ENCODE measurements at regions not wholly inside any gene's neighbourhood (a gene's known extent, or its start where the extent isn't known, plus 50 kb on each side); places are given as distances from the start of the nearest gene placed in this dataset.

GRCh38 chr3:194827486-194827885, 141.8 kb downstream of the FAM43A start:
- H4K5ac ChIP-seq (ENCODE audit: insufficient read length, low read depth, low read length), result no peak overlapping the region
- H2BK20ac ChIP-seq (ENCODE audit: low read depth, low read length, poor library complexity, severe bottlenecking), result no peak overlapping the region
- H4K20me1 ChIP-seq (ENCODE audit: control insufficient read depth, insufficient read depth, insufficient read length), result no peaks in the 10 kb centered on the region
- no peaks in the 10 kb centered on the region for H3K79me1 ChIP-seq (ENCODE audit: insufficient read depth, low read depth, low read length, poor library complexity, severe bottlenecking)
- no peaks in the 10 kb centered on the region for H3K27me3 ChIP-seq (ENCODE audit: insufficient read depth, low read length)
- no peak overlapping the region for H2BK12ac ChIP-seq (ENCODE audit: insufficient read length, low read depth, low read length)
- Mint-ChIP-seq H3K9me3 (no peaks in the 10 kb centered on the region; a peak in 1 of 5 replicates), H3K4me1 (no peaks in the 10 kb centered on the region; a peak in 1 of 4 replicates), H3K36me3 (ENCODE audit: insufficient read depth in 1 of 3, low read depth in 3 of 3) (no peaks in the 10 kb centered on the region; a peak in 1 of 7 replicates), H3K27ac (no peak overlapping the region), H3K27me3 (ENCODE audit: low read depth) (no peaks in the 10 kb centered on the region; the same call in none of the 2 replicates), H3K4me3 (no peak overlapping the region)
- TF ChIP-seq, protein P1, sequence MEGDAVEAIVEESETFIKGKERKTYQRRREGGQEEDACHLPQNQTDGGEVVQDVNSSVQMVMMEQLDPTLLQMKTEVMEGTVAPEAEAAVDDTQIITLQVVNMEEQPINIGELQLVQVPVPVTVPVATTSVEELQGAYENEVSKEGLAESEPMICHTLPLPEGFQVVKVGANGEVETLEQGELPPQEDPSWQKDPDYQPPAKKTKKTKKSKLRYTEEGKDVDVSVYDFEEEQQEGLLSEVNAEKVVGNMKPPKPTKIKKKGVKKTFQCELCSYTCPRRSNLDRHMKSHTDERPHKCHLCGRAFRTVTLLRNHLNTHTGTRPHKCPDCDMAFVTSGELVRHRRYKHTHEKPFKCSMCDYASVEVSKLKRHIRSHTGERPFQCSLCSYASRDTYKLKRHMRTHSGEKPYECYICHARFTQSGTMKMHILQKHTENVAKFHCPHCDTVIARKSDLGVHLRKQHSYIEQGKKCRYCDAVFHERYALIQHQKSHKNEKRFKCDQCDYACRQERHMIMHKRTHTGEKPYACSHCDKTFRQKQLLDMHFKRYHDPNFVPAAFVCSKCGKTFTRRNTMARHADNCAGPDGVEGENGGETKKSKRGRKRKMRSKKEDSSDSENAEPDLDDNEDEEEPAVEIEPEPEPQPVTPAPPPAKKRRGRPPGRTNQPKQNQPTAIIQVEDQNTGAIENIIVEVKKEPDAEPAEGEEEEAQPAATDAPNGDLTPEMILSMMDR (conservative IDR thresholded peaks at IDR 0.05), result no peak
- no peak overlapping the region for H4K91ac ChIP-seq (ENCODE audit: insufficient read length, low read depth, low read length)
- H2BK5ac ChIP-seq (ENCODE audit: insufficient read length, low read length), result no peak overlapping the region
- no peak overlapping the region for H3K9ac ChIP-seq (ENCODE audit: extremely low read depth, insufficient read length, low read length)
- no peak overlapping the region for H3T11ph ChIP-seq (ENCODE audit: low read length)
- WGBS (ENCODE audit: extremely low coverage, insufficient read length, low lambda C conversion rate), result no CpG with 5 or more reads among the region's 1 CpG
- H3K18ac ChIP-seq (ENCODE audit: insufficient read length, low read depth, low read length), result no peak overlapping the region
- no peak overlapping the region for H3K4ac ChIP-seq (ENCODE audit: low read depth, low read length)
- no peaks in the 10 kb centered on the region for H3K4me1 ChIP-seq (ENCODE audit: insufficient read depth, low read length)
- H3K9me3 ChIP-seq (ENCODE audit: control insufficient read depth, low read depth, low read length), result no peaks in the 10 kb centered on the region
- H4K8ac ChIP-seq (replicated peaks; ENCODE audit: insufficient read length, low read depth, low read length), result no peak overlapping the region
- no peak overlapping the region for H3K4me2 ChIP-seq (ENCODE audit: insufficient read depth, insufficient read length, low read length)
- H2BK15ac ChIP-seq (ENCODE audit: low read depth, low read length), result no peak overlapping the region
- no peaks in the 10 kb centered on the region for H3K23me2 ChIP-seq (ENCODE audit: insufficient read length, low read depth, low read length, poor library complexity, severe bottlenecking)
- no peak overlapping the region for H3K14ac ChIP-seq (ENCODE audit: insufficient read depth, low read length)
- DNase-seq, result no peak
- H2AFZ ChIP-seq (ENCODE audit: low read length), result no peak overlapping the region
- H3K27ac ChIP-seq (ENCODE audit: insufficient read length, low read depth, low read length), result no peak overlapping the region
- H3K23ac ChIP-seq (ENCODE audit: insufficient read length, low read depth, low read length), result no peak overlapping the region
- H2BK120ac ChIP-seq (ENCODE audit: low read depth, low read length, poor library complexity, severe bottlenecking), result no peak overlapping the region
- H2AK5ac ChIP-seq (ENCODE audit: insufficient read length, low read length), result no peak overlapping the region
- H3K56ac ChIP-seq (ENCODE audit: insufficient read length, low read depth, low read length), result no peak overlapping the region
- H3K79me2 ChIP-seq (ENCODE audit: insufficient read depth, low read length), result no peaks in the 10 kb centered on the region
